GM12891 (cell line): ENCODE measurements at regions not wholly inside any gene's neighbourhood (a gene's known extent, or its start where the extent isn't known, plus 50 kb on each side); places are given as distances from the start of the nearest gene placed in this dataset.

Experiments used
- POLR2A ChIP-seq: IDR thresholded peaks from 2 replicates; pipeline ENCODE4 v1.6.1; 2011; ENCODE audit warnings: low read depth, low read length, control low read depth
- SPI1 ChIP-seq: IDR thresholded peaks from 2 replicates; pipeline ENCODE4 v1.6.1; 2011; ENCODE audit warnings: low read depth, low read length, control low read depth
- TAF1 ChIP-seq: IDR thresholded peaks from 2 replicates; pipeline ENCODE4 v1.6.1; 2011; ENCODE audit warnings: low read depth, low read length, control low read depth

DNA sequence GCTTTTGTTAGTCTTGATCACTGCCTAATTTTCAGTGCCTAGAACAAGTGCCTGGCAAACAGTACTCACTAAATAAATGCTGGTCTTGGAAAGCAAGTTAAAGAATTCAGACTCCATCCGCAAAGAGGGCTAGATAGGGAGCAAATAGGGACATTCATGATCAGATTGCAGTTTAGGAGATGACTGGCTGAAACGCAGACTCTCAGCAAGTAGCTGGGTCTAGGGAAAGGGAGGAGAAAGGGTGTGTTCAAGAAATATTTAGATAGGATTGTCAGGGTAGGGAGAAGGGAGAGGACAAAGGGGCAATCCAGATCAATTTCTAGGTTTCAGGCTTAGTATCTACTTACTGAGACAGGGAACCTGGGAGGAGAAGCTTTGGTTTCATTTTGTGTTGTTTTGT lies 108.4 kb downstream of the ESM1 start:
- TF ChIP-seq POLR2A (no peak), SPI1 (no peak), TAF1 (no peak)
